A673 (cell line): ENCODE measurements at regions not wholly inside any gene's neighbourhood (a gene's known extent, or its start where the extent isn't known, plus 50 kb on each side); places are given as distances from the start of the nearest gene placed in this dataset.

Experiments used
- BruUV-seq: library from RNA; stranded (reverse); fragments of 400-500 nt; replicated peaks from 2 replicates; lab custom pipeline; 2021; lab: Mats Ljungman, UMichigan
- CTCF ChIA-PET: fragments of 300-600 bp; sonication (Branson Sonifier 250); formaldehyde crosslinking; loops from one replicate; lab custom pipeline; 2022; ENCODE audit warnings: antibody characterized with exemption; lab: Charles Lee
- POLR2A ChIA-PET: fragments of 300-600 bp; sonication (Branson Sonifier 250); formaldehyde crosslinking; loops from one replicate; lab custom pipeline; 2022; ENCODE audit warnings: antibody characterized with exemption; ENCODE audit not compliant: low non-redundant PET; lab: Charles Lee
- DNase-seq: peaks from one replicate; pipeline ENCODE4 v3.0.0-alpha.2; 2015; ENCODE audit warnings: low spot score
- H3K27ac ChIP-seq: fragments of 200-600 bp; sonication (generic); 2 replicates; pipeline ENCODE4 v1.5.1; 2016; ENCODE audit warnings: mixed run types, low read depth, mild to moderate bottlenecking, mixed read lengths, antibody characterized with exemption, low read length; ENCODE audit not compliant: poor library complexity, severe bottlenecking
- H3K27me3 ChIP-seq: fragments of 200-600 bp; sonication (generic); replicated peaks from 2 replicates; pipeline ENCODE4 v1.6.1; 2017; ENCODE audit warnings: mixed run types, low read depth, mild to moderate bottlenecking, mixed read lengths, antibody characterized with exemption, low read length; ENCODE audit not compliant: insufficient read depth, poor library complexity
- H3K36me3 ChIP-seq: fragments of 200-600 bp; sonication (generic); 2 replicates; pipeline ENCODE4 v1.6.1; 2016; ENCODE audit warnings: mixed run types, mild to moderate bottlenecking, mixed read lengths, antibody characterized with exemption, low read length; ENCODE audit not compliant: insufficient read depth, poor library complexity, severe bottlenecking
- H3K4me1 ChIP-seq: fragments of 200-600 bp; sonication (generic); 2 replicates; pipeline ENCODE4 v1.6.1; 2017; ENCODE audit warnings: mixed run types, mild to moderate bottlenecking, mixed read lengths, antibody characterized with exemption, low read length; ENCODE audit not compliant: insufficient read depth, poor library complexity, severe bottlenecking
- H3K4me3 ChIP-seq: fragments of 200-600 bp; sonication (generic); 2 replicates; pipeline ENCODE4 v1.5.1; 2016; ENCODE audit warnings: low read depth, mixed run types, mild to moderate bottlenecking, mixed read lengths, low read length; ENCODE audit not compliant: poor library complexity, severe bottlenecking
- H3K9me3 ChIP-seq: fragments of 200-600 bp; sonication (generic); 2 replicates; pipeline ENCODE4 v1.6.1; 2016; ENCODE audit warnings: mixed run types, low read depth, mild to moderate bottlenecking, mixed read lengths, antibody characterized with exemption, low read length; ENCODE audit not compliant: poor library complexity, severe bottlenecking
- CTCF ChIP-seq: fragments of 300-800, 200-600 bp; sonication (generic); conservative IDR thresholded peaks from 2 replicates; pipeline ENCODE4 v1.5.1; 2017; ENCODE audit warnings: low read depth, mild to moderate bottlenecking, antibody characterized with exemption, low read length, moderate library complexity, mixed read lengths
- EZH2 ChIP-seq: fragments of 200-600 bp; sonication (generic); IDR thresholded peaks from 2 replicates; pipeline ENCODE4 v1.6.1; 2017; ENCODE audit warnings: borderline replicate concordance, low read depth, mild to moderate bottlenecking, mixed read lengths, antibody characterized with exemption, low read length; ENCODE audit not compliant: poor library complexity, severe bottlenecking
- intact Hi-C: fragments of 100-400 bp; cut with micrococcal nuclease; formaldehyde crosslinking; loops from one replicate; pipeline ENCODE4 v1.10.0; 2022; ENCODE audit not compliant: unreplicated experiment

- Histone ChIP-seq H3K9me3 (no peaks in the 10 kb centered on the region), H3K4me3 (no peak overlapping the region), H3K36me3 (no peaks in the 10 kb centered on the region), H3K27ac (no peak overlapping the region), H3K4me1 (no peaks in the 10 kb centered on the region), H3K27me3 (peaks cover 12% of the 10 kb centered on the region)
- no peak for DNase-seq
- TF ChIP-seq EZH2 (no peak), CTCF (no peak)
- intact Hi-C loops: no loop called here
- ChIA-PET POLR2A (no interaction called here), CTCF (no interaction called here)
- no TSS peak for BruUV-seq
Observed at GRCh38 chr10:90042075-90042474, 340.7 kb downstream of the KIF20B start.

GRCh38 chr10:90047243-90047729, 345.9 kb downstream of the KIF20B start:
- ChIA-PET POLR2A (no interaction called here), CTCF (no interaction called here)
- peaks cover 13% of the 10 kb centered on the region for H3K27me3 ChIP-seq
- BruUV-seq: no TSS peak
- intact Hi-C loops: no loop called here
- H3K4me1 ChIP-seq: no peaks in the 10 kb centered on the region
- no peak for DNase-seq
- TF ChIP-seq CTCF (no peak), EZH2 (no peak)
- no peak overlapping the region for H3K27ac ChIP-seq
- H3K4me3 ChIP-seq: no peak overlapping the region
- H3K9me3 ChIP-seq: no peaks in the 10 kb centered on the region
- no peaks in the 10 kb centered on the region for H3K36me3 ChIP-seq

DNA sequence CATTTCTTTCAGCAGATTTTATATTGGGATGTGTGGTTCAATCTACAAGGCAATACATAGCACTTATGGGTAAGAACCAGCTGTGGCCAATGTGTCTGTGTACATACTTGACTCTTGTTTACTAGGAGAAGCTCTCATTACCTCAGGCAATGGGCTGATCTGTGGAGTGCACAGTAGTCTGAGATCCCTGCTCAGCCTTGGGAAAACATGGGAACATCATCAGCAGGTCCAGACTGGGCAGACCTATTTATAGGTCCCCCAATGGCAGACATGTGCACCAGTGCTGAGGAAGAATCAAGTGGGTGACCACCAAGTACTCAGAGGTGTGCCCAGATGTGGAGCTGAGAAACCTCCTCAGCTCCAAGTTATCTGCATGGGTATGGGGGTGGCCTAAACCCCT, 349.7 kb downstream of the KIF20B start:
- BruUV-seq: no TSS peak
- H3K4me1 ChIP-seq: no peaks in the 10 kb centered on the region
- intact Hi-C loops: no loop called here
- no peak overlapping the region for H3K4me3 ChIP-seq
- no peak overlapping the region for H3K27ac ChIP-seq
- peaks cover 18% of the 10 kb centered on the region for H3K27me3 ChIP-seq
- POLR2A ChIA-PET: no interaction called here
- CTCF ChIA-PET: no interaction called here
- H3K9me3 ChIP-seq: no peaks in the 10 kb centered on the region
- TF ChIP-seq EZH2: no peak
- TF ChIP-seq CTCF: no peak
- DNase-seq: no peak
- H3K36me3 ChIP-seq: no peaks in the 10 kb centered on the region
